HUES48 (cell line): ENCODE measurements at regions not wholly inside any gene's neighbourhood (a gene's known extent, or its start where the extent isn't known, plus 50 kb on each side); places are given as distances from the start of the nearest gene placed in this dataset.
"Not testable (repeated sequence)": the region's sequence is repeated elsewhere in the genome, so short reads cannot be mapped to it uniquely, and the experiment has no call there.

Experiments used
- H3K27ac ChIP-seq: one replicate; pipeline ENCODE4 v1.7.0; 2013; ENCODE audit warnings: low read depth, low read length, inconsistent platforms
- H3K27me3 ChIP-seq: 2 replicates; pipeline ENCODE4 v1.6.1; 2013; ENCODE audit warnings: mild to moderate bottlenecking, low read length; ENCODE audit not compliant: control insufficient read depth, insufficient read depth
- H3K36me3 ChIP-seq: 2 replicates; pipeline ENCODE4 v1.6.1; 2013; ENCODE audit warnings: low read length; ENCODE audit not compliant: control insufficient read depth, insufficient read depth
- H3K4me1 ChIP-seq: 2 replicates; pipeline ENCODE4 v1.6.1; 2013; ENCODE audit warnings: mild to moderate bottlenecking, low read length; ENCODE audit not compliant: control insufficient read depth, insufficient read depth
- H3K4me3 ChIP-seq: 2 replicates; pipeline ENCODE4 v1.5.1; 2013; ENCODE audit warnings: mild to moderate bottlenecking, low read depth, low read length
- H3K9ac ChIP-seq: 2 replicates; pipeline ENCODE4 v1.6.1; 2013; ENCODE audit warnings: mild to moderate bottlenecking, low read depth, low read length, moderate library complexity
- H3K9me3 ChIP-seq: 2 replicates; pipeline ENCODE4 v1.6.1; 2013; ENCODE audit warnings: low read length; ENCODE audit not compliant: control insufficient read depth, insufficient read depth

- H3K4me1 ChIP-seq, result no peaks in the 10 kb centered on the region
- H3K4me3 ChIP-seq, result no peak overlapping the region
- H3K27ac ChIP-seq, result no peak overlapping the region
- no peaks in the 10 kb centered on the region for H3K27me3 ChIP-seq
- 0 out of 2 replicates have a peak, but pooled peaks cover 2% of the 10 kb centered on the region for H3K9me3 ChIP-seq
- H3K9ac ChIP-seq, result no peak overlapping the region
- no peaks in the 10 kb centered on the region for H3K36me3 ChIP-seq
These were observed 132.7 kb upstream of the DDHD1 start for GRCh38 chr14:53285821-53286220.

GRCh38 chr14:53285064-53285463 lies 131.9 kb upstream of the DDHD1 start:
- H3K4me1 ChIP-seq, result no peaks in the 10 kb centered on the region
- no peaks in the 10 kb centered on the region for H3K36me3 ChIP-seq
- H3K27ac ChIP-seq, result no peak overlapping the region
- H3K9ac ChIP-seq, result no peak overlapping the region
- no peak overlapping the region for H3K4me3 ChIP-seq
- H3K27me3 ChIP-seq, result no peaks in the 10 kb centered on the region
- H3K9me3 ChIP-seq, result 0 out of 2 replicates have a peak, but pooled peaks cover 2% of the 10 kb centered on the region

GRCh38 chr14:53278602-53279506 lies 125.7 kb upstream of the DDHD1 start:
- Histone ChIP-seq H3K4me3 (no peak overlapping the region), H3K27ac (no peak overlapping the region), H3K27me3 (no peaks in the 10 kb centered on the region), H3K9me3 (peaks cover 10% of the 10 kb centered on the region; the same call in 1 of the 2 replicates), H3K4me1 (no peaks in the 10 kb centered on the region), H3K36me3 (no peaks in the 10 kb centered on the region), H3K9ac (no peak overlapping the region)

- no peak overlapping the region for H3K4me3 ChIP-seq
- no peak overlapping the region for H3K9ac ChIP-seq
- no peaks in the 10 kb centered on the region for H3K36me3 ChIP-seq
- H3K4me1 ChIP-seq, result no peaks in the 10 kb centered on the region
- H3K27ac ChIP-seq, result no peak overlapping the region
- H3K9me3 ChIP-seq, result 0 out of 2 replicates have a peak, but pooled peaks cover 5% of the 10 kb centered on the region
- H3K27me3 ChIP-seq, result no peaks in the 10 kb centered on the region
These were observed 120.5 kb upstream of the DDHD1 start for GRCh38 chr14:53273671-53274072.

GRCh38 chr14:53265025-53265424 lies 111.9 kb upstream of the DDHD1 start:
- no peaks in the 10 kb centered on the region for H3K36me3 ChIP-seq
- H3K4me1 ChIP-seq, result no peaks in the 10 kb centered on the region; the same call in 1 of the 2 replicates
- no peak overlapping the region for H3K4me3 ChIP-seq
- H3K9me3 ChIP-seq, result peaks cover 8% of the 10 kb centered on the region; the same call in 1 of the 2 replicates
- H3K9ac ChIP-seq, result no peak overlapping the region
- H3K27me3 ChIP-seq, result no peaks in the 10 kb centered on the region
- no peak overlapping the region for H3K27ac ChIP-seq

- Histone ChIP-seq H3K4me1 (no peaks in the 10 kb centered on the region; the same call in 1 of the 2 replicates), H3K9ac (no peak overlapping the region), H3K9me3 (peaks cover 24% of the 10 kb centered on the region), H3K27ac (no peak overlapping the region), H3K36me3 (no peaks in the 10 kb centered on the region), H3K27me3 (no peaks in the 10 kb centered on the region), H3K4me3 (no peak overlapping the region)
These were observed 107.8 kb upstream of the DDHD1 start for GRCh38 chr14:53260928-53261327.

- Histone ChIP-seq H3K9ac (no peak overlapping the region), H3K27ac (peak overlapping the region; percentile 12), H3K9me3 (peaks cover 26% of the 10 kb centered on the region)
These were observed 107.2 kb upstream of the DDHD1 start for GRCh38 chr14:53260286-53260685.

GRCh38 chr14:53252141-53252540 lies 99.0 kb upstream of the DDHD1 start:
- H3K9ac ChIP-seq, result no peak overlapping the region
- no peaks in the 10 kb centered on the region for H3K36me3 ChIP-seq
- H3K4me1 ChIP-seq, result no peaks in the 10 kb centered on the region
- no peak overlapping the region for H3K27ac ChIP-seq
- H3K4me3 ChIP-seq, result no peak overlapping the region
- no peaks in the 10 kb centered on the region for H3K27me3 ChIP-seq
- peaks cover 19% of the 10 kb centered on the region for H3K9me3 ChIP-seq

More at GRCh38 chr14:53260286-53260685, 107.2 kb upstream of the DDHD1 start:
- Histone ChIP-seq H3K27me3 (no peaks in the 10 kb centered on the region), H3K36me3 (no peaks in the 10 kb centered on the region), H3K4me3 (no peak overlapping the region), H3K4me1 (no peaks in the 10 kb centered on the region; the same call in 1 of the 2 replicates)

GRCh38 chr14:53249059-53249458 lies 95.9 kb upstream of the DDHD1 start:
- H3K4me3 ChIP-seq, result no peak overlapping the region
- no peaks in the 10 kb centered on the region for H3K36me3 ChIP-seq
- no peaks in the 10 kb centered on the region for H3K4me1 ChIP-seq
- H3K9me3 ChIP-seq, result 0 out of 2 replicates have a peak, but pooled peaks cover 1% of the 10 kb centered on the region
- H3K9ac ChIP-seq, result no peak overlapping the region
- H3K27me3 ChIP-seq, result no peaks in the 10 kb centered on the region
- H3K27ac ChIP-seq, result no peak overlapping the region

GRCh38 chr14:53247596-53248370 lies 94.7 kb upstream of the DDHD1 start:
- Histone ChIP-seq H3K27me3 (no peaks in the 10 kb centered on the region), H3K27ac (no peak overlapping the region), H3K4me3 (no peak overlapping the region), H3K4me1 (no peaks in the 10 kb centered on the region), H3K9me3 (peaks cover 9% of the 10 kb centered on the region; the same call in 1 of the 2 replicates), H3K9ac (no peak overlapping the region), H3K36me3 (no peaks in the 10 kb centered on the region)

- H3K36me3 ChIP-seq, H3K4me3 ChIP-seq, H3K9ac ChIP-seq, H3K27ac ChIP-seq, H3K4me1 ChIP-seq, H3K27me3 ChIP-seq: not testable (repeated sequence)
- H3K9me3 ChIP-seq, result peaks cover 17% of the 10 kb centered on the region; the same call in 1 of the 2 replicates
These were observed 89.8 kb upstream of the DDHD1 start for GRCh38 chr14:53242898-53243297.
